T-helper 2 cell (primary cell): ENCODE measurements at regions not wholly inside any gene's neighbourhood (a gene's known extent, or its start where the extent isn't known, plus 50 kb on each side); places are given as distances from the start of the nearest gene placed in this dataset.
"Not testable (repeated sequence)": the region's sequence is repeated elsewhere in the genome, so short reads cannot be mapped to it uniquely, and the experiment has no call there.

Experiments used
- DNase-seq, 5 experiments: peaks; one replicate each; pipeline versions ENCODE4 v3.0.0 to v3.0.0-alpha.2; 2012 to 2022

- DNase-seq: no peak
These were observed 687.6 kb downstream of the CETN3 start for GRCh38 chr5:89721931-89722330.

- DNase-seq: no peak
These were observed 688.2 kb downstream of the CETN3 start for GRCh38 chr5:89721353-89721752.

DNA sequence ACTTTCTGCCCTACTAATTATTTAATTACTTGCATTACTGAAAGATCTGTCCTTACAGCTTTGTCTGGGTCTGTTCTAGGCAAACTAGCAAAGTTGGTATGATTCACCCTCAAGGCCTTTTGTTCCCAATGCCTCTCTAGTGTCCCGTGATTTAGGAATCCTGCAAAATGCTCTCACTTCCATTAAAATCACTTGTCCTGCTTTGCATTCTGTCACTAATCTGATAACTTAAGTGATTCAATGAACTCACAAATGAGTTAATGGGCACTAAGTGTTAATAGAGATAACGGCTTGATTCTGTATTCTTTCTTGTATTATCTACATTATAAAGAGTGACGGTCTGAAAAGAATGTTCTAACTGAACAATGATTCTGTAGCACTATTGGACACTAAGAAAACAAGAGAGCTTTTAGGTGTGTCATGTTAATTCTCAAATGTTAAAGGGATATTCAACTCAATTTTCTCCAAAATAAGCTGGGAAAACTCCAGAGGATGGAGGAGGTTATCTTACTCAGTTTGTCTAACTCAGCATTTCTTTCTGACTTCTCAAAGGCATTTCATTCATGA is 697.3 kb downstream of the CETN3 start:
- no peak for DNase-seq

GRCh38 chr5:89711526-89711925 is 698.0 kb downstream of the CETN3 start:
- DNase-seq: no peak

GRCh38 chr5:89710006-89710405 is 699.5 kb downstream of the CETN3 start:
- DNase-seq: no peak

DNA sequence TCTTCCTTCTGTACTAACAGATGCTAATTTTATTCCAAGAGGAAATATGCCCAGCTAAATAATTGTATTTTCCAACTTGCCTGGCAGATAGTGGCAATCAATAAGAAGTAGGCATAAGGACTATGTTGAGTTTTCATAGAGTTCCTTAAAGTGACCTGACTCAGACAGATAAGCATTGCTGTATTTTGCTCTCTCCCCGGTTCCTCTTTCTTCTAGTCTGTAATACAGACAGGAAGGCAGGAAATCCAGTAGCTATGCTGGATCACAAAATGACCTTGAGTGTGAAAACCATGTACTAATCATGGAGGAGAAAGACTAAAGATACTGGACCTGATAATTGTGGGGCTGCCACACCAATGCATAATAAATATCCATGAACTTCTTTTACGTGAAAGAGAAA is 701.7 kb downstream of the CETN3 start:
- no peak for DNase-seq

- no peak for DNase-seq
These were observed 702.8 kb downstream of the CETN3 start for GRCh38 chr5:89706731-89707130.

- no peak for DNase-seq
These were observed 705.7 kb downstream of the CETN3 start for GRCh38 chr5:89703817-89704216.

- no peak for DNase-seq
These were observed 711.5 kb downstream of the CETN3 start for GRCh38 chr5:89698028-89698427.

- DNase-seq: no peak
These were observed 712.0 kb downstream of the CETN3 start for GRCh38 chr5:89697581-89697980.

- no peak for DNase-seq
These were observed 714.2 kb downstream of the CETN3 start for GRCh38 chr5:89695371-89695770.

DNA sequence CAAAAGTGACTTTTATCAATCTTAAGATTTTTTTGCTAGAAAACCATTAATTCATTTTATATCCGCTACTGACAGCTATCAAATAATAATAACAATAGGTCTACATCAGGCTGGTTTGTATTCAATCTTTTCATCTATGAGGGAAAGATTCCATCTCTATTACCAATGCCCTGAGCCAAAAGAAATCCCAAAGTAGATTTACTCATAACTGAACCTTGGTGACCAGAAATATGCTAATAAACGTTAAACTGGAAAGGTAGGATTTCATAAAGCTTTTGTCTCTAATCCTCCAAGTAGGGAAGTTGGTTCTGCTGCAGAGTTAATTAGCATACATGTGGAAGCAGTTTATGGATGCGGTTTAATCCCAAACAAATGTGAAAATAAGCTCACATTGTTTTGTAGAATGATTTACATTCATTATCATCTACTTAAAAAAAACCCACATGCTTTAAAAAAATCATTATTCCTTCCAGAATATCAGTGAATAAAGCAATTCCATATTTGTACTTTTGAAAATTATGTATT is 715.5 kb downstream of the CETN3 start:
- no peak for DNase-seq

DNA sequence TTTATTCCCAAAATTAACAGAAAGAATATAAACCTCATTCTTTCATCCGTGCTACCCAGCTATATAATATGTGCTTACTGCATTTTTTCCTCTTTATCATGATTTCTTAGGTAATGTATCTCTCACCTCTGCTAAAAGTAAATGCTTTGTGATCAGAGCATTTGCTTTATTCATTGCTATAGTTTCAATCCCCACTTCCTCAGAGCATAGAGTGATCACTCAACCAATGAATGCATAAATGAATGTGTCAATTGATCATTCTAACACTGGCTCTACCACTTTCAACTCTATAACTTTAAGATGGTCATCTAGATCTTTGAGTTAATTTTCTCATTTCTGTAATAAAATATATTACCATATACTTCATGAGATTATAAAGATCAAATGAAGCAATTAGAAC is 719.2 kb downstream of the CETN3 start:
- no peak for DNase-seq

DNA sequence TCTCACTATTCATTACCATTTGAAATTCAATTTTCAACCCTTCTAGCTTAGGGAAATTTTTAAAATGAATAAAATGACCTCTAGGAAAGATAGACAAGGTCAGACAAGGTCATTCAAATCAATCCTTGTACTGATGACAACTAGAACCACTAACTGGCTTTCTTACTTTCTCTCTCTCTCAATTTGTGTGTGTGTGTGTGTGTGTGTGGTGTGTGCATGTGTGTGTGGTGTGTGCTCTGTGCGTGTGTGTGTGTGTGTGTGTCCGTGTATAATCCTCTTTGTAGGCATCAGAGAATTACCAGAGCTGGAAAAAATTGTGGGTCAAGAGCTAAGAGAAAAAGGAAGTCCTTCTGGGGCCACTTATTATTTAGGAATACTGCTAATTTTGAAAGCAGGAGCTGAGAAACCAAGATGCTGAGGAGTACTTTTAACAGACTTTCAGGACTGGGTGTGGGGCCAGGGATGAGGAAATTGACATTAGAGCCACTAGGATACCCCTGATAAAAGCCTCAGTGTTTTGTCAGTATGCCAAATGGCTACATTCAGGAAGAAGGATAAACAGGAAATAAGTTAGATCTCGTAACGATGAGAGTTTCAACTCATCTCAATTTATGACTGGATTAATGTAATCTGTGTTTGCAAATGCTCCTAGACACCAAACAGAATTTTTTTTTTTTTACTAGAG is 723.3 kb downstream of the CETN3 start:
- no peak for DNase-seq

- DNase-seq: no peak
These were observed 732.9 kb downstream of the CETN3 start for GRCh38 chr5:89676634-89677033.

DNA sequence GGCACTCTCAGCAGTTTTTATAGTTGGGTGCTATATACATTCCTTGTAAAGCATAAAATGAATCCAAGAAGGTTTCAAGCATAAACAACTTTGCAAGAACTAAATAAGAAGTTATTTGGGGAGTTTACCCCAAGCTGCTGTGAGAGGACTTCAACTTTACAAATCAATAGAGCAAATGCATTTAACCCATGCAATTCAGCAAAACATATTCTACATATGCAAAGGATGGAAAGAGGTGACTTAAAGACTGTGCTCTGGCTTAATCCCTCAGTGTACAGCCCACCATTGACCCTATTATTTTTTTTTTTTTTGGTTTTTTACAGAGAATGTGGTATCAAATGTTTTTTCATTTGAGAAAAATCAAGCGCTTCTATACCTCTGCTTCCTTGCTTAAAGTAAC is 736.5 kb downstream of the CETN3 start:
- DNase-seq: no peak

- no peak for DNase-seq
These were observed 740.7 kb downstream of the CETN3 start for GRCh38 chr5:89668821-89669220.

DNA sequence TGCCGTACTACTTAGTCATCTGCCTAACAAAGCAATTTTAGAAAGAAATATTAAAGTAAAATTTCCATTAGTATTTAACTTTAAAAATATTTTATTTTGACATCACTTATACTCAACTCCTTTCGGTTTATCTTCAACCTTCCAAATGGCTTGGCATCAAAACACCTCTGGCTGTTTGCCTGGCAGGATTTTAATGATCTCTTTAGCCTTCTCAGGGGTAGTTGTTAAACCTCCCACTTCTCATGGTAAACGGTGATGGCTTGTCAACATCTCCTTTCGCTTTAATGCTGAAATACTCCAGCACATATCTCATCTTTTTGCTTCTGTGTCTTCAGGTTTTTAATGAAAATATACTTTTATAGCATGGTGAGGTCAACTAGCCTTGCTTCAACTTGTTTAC is 747.1 kb downstream of the CETN3 start:
- DNase-seq: no peak

- DNase-seq: no peak
These were observed 755.9 kb upstream of the MEF2C start for GRCh38 chr5:89638871-89639270.

DNA sequence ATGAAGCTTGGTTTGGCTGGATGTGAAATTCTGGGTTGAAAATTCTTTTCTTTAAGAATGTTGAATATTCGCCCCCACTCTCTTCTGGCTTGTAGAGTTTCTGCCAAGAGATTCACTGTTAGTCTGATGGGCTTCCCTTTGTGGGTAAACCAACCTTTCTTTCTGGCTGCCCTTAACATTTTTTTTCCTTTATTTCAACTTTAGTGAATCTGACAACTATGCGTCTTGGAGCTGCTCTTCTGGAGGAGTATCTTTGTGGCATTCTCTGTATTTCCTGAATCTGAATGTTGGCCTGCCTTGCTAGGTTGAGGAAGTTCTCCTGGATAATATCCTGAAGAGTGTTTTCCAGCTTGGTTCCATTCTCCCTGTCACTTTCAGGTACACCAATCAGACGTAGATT is 751.2 kb upstream of the MEF2C start:
- DNase-seq: not testable (repeated sequence)

- DNase-seq: not testable (repeated sequence)
These were observed 747.1 kb upstream of the MEF2C start for GRCh38 chr5:89630064-89630463.

GRCh38 chr5:89628876-89629635 is 746.1 kb upstream of the MEF2C start:
- no peak for DNase-seq

DNA sequence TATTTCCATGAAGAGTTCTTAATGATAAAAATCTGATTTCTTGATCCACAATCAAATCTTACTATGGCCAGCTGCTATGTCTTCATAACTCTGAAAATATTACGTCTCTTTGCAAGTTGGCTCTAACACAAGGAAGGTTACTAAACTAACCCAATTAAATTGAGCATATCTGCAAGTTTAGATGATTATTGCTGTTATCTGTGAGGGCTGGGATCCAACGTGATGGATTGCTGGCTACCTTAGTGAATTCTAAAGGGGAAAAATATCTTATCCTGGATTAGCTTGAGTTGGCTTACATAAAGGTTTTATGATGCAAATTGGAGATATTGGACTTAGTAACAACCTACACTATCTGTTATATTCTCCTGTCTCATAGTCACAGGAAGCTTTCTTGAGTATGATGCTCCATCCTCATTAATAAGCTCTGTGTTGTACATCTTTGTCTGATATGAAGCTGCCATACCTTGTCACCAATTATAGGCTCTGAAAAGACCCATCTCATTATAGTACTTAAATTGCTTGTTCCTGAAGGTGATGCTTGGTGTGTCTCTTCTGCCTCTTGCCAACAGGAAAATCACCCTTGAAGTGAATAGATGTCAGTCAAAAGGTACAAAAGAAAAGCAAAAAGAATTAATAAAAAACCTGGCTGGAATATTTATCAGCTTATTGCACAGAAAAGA is 733.0 kb upstream of the MEF2C start:
- no peak for DNase-seq
